Esophagus squamous epithelium (tissue), 5 donors: ENCODE measurements at regions not wholly inside any gene's neighbourhood (a gene's known extent, or its start where the extent isn't known, plus 50 kb on each side); places are given as distances from the start of the nearest gene placed in this dataset.

Experiments used
- DNase-seq: peaks from one replicate; lab custom pipeline; 2025; lab: John Stamatoyannopoulos, UW
- H3K27ac ChIP-seq, 4 donors: fragments of 200-600 bp; sonication (generic); one replicate each; pipeline ENCODE4 v1.5.1; 2016 to 2019; ENCODE audit warnings: mild to moderate bottlenecking in 1 of 4
- H3K27me3 ChIP-seq, 4 donors: fragments of 200-600 bp; sonication (generic); 1 replicate in 3 of 4; 2 replicates in 1 of 4; pipeline versions ENCODE4 v1.5.1 to v1.6.0; 2017 to 2021; ENCODE audit warnings: antibody characterized with exemption in 1 of 4
- H3K36me3 ChIP-seq, 3 donors: fragments of 200-600 bp; sonication (generic); one replicate each; pipeline ENCODE4 v1.5.1; 2016 to 2019
- H3K4me1 ChIP-seq, 3 donors: fragments of 200-600 bp; sonication (generic); one replicate each; pipeline ENCODE4 v1.5.1; 2017 to 2019
- H3K4me3 ChIP-seq, 4 donors: fragments of 200-600 bp; sonication (generic); 1 replicate in 3 of 4; 2 replicates in 1 of 4; pipeline ENCODE4 v1.5.1; 2016 to 2019; ENCODE audit warnings: mild to moderate bottlenecking in 2 of 4, moderate library complexity in 1 of 4
- H3K9me3 ChIP-seq, 3 donors: fragments of 200-600 bp; sonication (generic); one replicate each; pipeline ENCODE4 v1.5.1; 2016 to 2019
- CTCF ChIP-seq, 6 experiments: fragments of 450-650 bp in 4 of 6; fragments of 200-600 bp in 2 of 6; sonication (generic) in 2 of 6; IDR thresholded peaks; one replicate each; pipeline ENCODE4 v1.5.1; 2016 to 2019; ENCODE audit warnings: antibody characterized with exemption in 6 of 6, mild to moderate bottlenecking in 4 of 6, moderate library complexity in 4 of 6
- POLR2A ChIP-seq, 4 donors: fragments of 450-650 bp; IDR thresholded peaks; one replicate each; pipeline ENCODE4 v1.6.1; 2017; ENCODE audit warnings: antibody characterized with exemption in 4 of 4, mild to moderate bottlenecking in 4 of 4, moderate library complexity in 3 of 4
- WGBS, 2 donors: methylation state at CpG; one replicate each; pipeline ENCODE4 v1.1.5; 2018; 5-methylcytosine and 5-hydroxymethylcytosine counted together
- intact Hi-C: fragments of 100-400 bp; cut with DNase I; formaldehyde crosslinking; loops from one replicate; pipeline ENCODE4 v1.15.0; 2022
- donor health status: DM: yes; HTN: yes; CAD: no.

- WGBS, 2 donors = 48 to 67% methylated on average over 4 of the region's 4 CpGs
- Histone ChIP-seq H3K36me3 (no peaks in the 10 kb centered on the region), H3K9me3 (no peaks in the 10 kb centered on the region), H3K27me3 (no peaks in the 10 kb centered on the region), H3K4me3 (no peak overlapping the region), H3K4me1 (no peaks in the 10 kb centered on the region), H3K27ac (no peak overlapping the region)
- DNase-seq = no peak
- TF ChIP-seq POLR2A (IDR thresholded peaks at IDR 0.05) (no peak), CTCF (IDR thresholded peaks at IDR 0.05) (no peak)
- intact Hi-C loops = no loop called here
Observed at GRCh38 chr5:28714907-28715698, 1676.7 kb upstream of the CDH9 start.

GRCh38 chr5:28710360-28710759 lies 1672.0 kb upstream of the CDH9 start:
- Histone ChIP-seq H3K36me3 (no peaks in the 10 kb centered on the region), H3K27me3 (no peaks in the 10 kb centered on the region), H3K9me3 (no peaks in the 10 kb centered on the region), H3K4me1 (no peaks in the 10 kb centered on the region), H3K27ac (no peak overlapping the region), H3K4me3 (no peak overlapping the region)
- no peak for DNase-seq
- TF ChIP-seq POLR2A (IDR thresholded peaks at IDR 0.05) (no peak), CTCF (IDR thresholded peaks at IDR 0.05) (no peak)
- intact Hi-C loops = no loop called here

GRCh38 chr5:28708472-28708871 lies 1670.1 kb upstream of the CDH9 start:
- no peak overlapping the region for H3K4me3 ChIP-seq
- intact Hi-C loops = no loop called here
- no peak for DNase-seq
- H3K27me3 ChIP-seq = no peaks in the 10 kb centered on the region
- no peaks in the 10 kb centered on the region for H3K4me1 ChIP-seq
- TF ChIP-seq POLR2A (IDR thresholded peaks at IDR 0.05) (no peak), CTCF (IDR thresholded peaks at IDR 0.05) (no peak)
- no peak overlapping the region for H3K27ac ChIP-seq
- H3K36me3 ChIP-seq = no peaks in the 10 kb centered on the region
- 79 to 86% methylated on average over 5 of the region's 5 CpGs for WGBS, 2 donors
- no peaks in the 10 kb centered on the region for H3K9me3 ChIP-seq

- H3K27me3 ChIP-seq = no peaks in the 10 kb centered on the region
- H3K27ac ChIP-seq = no peak overlapping the region
- H3K36me3 ChIP-seq = no peaks in the 10 kb centered on the region
- no peak for TF ChIP-seq CTCF (IDR thresholded peaks at IDR 0.05)
- no peak for TF ChIP-seq POLR2A (IDR thresholded peaks at IDR 0.05)
- no peak overlapping the region for H3K4me3 ChIP-seq
- DNase-seq = no peak
- no peaks in the 10 kb centered on the region for H3K9me3 ChIP-seq
- intact Hi-C loops = no loop called here
- no peaks in the 10 kb centered on the region for H3K4me1 ChIP-seq
Observed at GRCh38 chr5:28707706-28708105, 1669.3 kb upstream of the CDH9 start.

- TF ChIP-seq POLR2A (IDR thresholded peaks at IDR 0.05) = no peak
- TF ChIP-seq CTCF (IDR thresholded peaks at IDR 0.05) = no peak
- WGBS, 2 donors = 28 to 33% methylated on average over 1 of the region's 1 CpG
- intact Hi-C loops = no loop called here
- Histone ChIP-seq H3K4me1 (no peaks in the 10 kb centered on the region), H3K27me3 (no peaks in the 10 kb centered on the region), H3K36me3 (no peaks in the 10 kb centered on the region), H3K9me3 (no peaks in the 10 kb centered on the region), H3K4me3 (no peak overlapping the region), H3K27ac (no peak overlapping the region)
- no peak for DNase-seq
Observed at GRCh38 chr5:28703651-28704260, 1665.4 kb upstream of the CDH9 start.
